GM18511 (cell line): ENCODE measurements at regions not wholly inside any gene's neighbourhood (a gene's known extent, or its start where the extent isn't known, plus 50 kb on each side); places are given as distances from the start of the nearest gene placed in this dataset.

Source experiments
- ATAC-seq: cut with Tn5 transposase; IDR thresholded peaks from one replicate; pipeline ENCODE4 v1.9.1; 2021; ENCODE audit warnings: mild to moderate bottlenecking, moderate library complexity; ENCODE audit not compliant: unreplicated experiment

DNA sequence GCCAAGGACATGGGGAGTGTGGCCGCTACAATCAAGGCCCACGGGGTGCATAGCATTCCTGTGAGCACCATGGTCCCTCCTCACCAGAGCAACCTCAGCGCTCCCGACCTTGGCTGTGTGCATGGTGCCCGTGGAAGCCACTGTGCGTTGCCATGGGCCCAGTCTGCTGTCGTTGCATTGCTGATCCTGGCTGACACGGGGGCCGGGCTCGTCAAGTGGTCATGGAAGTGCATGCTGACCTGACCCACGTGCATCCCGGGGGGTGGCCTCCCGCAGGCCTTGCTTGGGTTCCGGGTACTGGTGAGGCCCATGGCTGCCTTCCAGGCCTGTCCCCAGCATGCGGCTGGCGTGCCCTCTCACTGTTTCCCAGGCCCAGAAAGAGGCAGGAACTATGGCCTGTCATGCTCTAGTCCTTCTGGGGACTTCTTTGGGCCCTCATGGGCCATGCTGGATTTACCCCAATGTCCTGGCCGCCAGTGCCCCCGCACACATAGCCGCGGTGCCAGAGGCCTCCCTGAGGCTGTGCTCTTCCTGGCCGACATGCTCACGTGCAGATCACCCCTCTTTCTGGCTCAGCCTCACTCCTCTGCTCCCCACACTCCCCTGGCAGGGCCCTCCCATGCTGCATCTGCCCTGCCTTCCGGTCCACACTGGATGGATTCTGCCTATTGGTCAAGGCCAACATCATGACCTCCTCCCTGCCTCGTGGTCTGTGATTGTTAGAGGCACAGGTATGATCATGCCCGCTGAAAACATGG lies 1258.0 kb downstream of the BRD1 start:
- ATAC-seq: no peak

DNA sequence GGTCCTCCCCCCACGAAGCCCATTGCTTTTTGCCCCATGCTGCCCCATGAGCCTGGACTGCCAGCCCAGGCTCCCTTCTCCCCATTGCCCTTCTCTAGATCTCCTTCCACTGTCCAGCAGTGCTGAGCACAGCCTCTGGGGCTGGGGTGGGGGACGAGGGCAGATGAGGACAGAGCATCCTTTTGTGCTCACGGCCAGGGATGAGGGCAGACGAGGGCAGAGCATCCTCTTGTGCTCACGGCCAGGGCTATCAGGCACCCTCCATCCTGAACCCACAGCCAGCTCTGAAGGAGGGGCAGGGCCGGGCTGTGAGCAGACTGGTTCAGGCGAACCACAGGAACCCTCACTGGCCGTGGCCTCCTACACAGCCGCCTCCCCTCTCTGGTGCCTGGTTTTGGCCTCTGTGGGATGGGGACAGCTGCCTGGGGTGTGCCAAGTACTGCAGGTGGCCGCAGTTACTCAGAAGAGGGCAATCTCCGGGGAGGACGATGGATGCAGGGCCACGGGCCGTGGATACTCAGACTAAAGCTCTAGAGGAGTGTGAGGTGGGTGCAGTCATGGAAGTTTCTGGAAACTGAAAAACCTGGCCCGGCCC lies 1258.8 kb downstream of the BRD1 start:
- no peak for ATAC-seq

DNA sequence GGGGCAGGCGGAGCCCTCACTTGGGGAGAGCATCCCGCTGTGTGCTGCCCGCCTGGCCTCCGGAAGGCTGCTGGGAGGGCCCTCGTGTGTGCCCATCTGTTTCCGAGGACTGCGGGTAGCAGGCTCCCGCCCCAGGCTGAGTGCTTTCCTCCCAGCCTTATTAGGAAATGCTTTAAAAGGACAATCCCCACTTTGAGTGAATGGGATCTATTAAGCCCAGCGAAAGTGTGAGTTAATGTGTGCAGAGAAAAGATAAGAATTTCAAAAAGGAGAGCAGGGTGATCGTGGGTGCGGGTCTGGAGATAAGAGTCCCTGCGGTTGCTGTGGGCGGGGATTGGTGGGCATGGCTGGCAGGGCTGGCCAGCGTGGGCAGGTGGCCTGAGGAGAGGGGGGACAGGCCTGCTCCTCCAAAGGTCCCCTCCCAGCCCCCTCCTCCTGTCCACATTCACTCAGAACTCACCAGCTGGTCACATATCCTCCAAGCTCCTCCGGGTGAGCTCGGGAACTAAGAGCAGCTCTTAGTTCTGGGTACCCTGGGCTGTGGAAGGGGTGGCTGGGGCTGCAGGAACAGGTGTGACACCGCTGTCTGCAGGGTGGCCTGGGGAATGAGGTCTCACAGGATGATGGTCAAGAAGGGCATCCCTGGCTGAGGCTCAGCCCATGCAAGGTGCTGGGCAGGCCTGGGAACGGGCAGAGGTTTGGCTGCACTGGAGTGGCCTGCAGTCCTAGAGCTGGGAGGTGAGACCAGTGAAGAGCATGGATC lies 1260.3 kb downstream of the BRD1 start:
- ATAC-seq: no peak

DNA sequence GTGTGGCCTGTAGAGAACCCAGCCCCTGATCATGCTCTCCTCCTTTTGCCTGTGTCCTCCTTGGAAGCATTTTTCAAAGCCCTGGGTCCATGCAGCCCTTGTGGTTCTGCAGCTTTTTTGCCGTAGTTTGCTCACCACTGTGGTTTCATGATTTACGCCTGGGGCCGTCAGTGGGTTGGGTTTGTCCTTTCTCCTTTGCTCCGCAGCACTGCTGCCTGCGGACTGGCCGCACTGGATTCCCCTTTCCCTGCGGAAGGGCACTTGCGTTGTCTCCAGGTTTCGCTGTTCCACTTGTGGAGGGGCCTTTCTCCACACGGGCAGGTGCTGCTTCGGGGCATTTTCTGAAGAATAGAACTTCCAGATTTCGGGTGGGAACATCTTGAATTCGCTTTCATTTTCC lies 1260.9 kb downstream of the BRD1 start:
- no peak for ATAC-seq

DNA sequence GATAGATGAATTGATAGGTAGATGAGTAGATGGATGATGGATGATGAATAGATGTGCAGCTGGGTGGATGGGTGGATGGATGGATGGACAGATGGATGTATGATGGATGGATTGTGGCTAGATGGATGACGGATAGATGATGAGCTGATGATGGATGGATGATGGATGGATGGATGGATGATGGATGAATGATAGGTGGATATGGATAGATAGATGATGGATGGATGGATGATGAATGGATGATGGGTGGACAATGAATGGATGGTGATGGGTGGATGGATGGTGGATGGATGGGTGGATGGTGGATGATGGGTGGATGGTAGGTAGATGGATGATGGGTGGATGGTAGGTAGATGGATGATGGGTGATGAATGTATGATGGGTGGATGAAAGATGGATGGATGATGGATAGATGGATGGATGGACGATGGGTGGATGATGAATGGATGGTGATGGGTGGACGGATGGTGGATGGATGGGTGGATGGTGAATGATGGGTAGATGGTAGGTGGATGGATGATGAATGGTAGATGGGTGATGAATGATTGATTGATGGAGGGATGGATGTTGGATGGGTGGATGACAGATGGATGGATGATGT lies 1261.7 kb downstream of the BRD1 start:
- no peak for ATAC-seq

DNA sequence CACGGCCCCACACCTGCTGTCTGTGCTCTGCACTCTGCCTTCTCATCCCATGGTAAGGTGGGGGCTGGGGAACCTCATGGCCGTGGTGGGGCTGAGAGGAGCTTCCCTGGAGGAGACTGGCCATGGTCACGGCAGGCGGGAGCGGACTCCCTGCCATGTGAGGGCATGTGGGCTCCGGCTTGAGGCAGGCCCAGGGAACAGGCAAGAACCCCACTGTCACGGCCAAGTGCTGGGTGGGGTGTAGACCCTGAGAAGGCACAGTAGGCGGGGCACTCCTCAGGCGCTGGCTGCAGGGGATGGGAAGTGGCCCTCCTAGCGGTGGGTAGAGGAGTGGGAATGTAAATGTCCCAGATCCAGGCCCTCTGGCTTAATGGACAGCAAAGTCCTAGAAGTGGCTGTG lies 1262.7 kb downstream of the BRD1 start:
- ATAC-seq: no peak

DNA sequence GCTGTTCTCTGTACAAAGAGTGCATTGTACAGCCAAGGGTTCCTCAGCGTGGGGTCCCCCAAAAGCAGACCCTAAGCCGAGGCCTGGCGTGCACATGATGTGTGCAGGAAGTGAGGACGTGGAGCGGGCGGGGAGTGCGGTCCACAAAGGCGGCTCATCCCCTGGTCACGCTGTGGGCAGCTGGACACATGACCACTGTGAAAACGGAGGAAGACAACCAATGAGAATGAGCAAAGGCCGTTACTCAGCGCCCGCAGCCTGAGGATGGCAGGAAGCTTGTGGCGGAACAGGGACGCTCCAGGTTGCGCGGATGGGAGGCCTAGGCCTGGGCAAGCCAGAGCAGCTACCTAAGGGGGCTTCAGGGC lies 1263.7 kb downstream of the BRD1 start:
- no peak for ATAC-seq

DNA sequence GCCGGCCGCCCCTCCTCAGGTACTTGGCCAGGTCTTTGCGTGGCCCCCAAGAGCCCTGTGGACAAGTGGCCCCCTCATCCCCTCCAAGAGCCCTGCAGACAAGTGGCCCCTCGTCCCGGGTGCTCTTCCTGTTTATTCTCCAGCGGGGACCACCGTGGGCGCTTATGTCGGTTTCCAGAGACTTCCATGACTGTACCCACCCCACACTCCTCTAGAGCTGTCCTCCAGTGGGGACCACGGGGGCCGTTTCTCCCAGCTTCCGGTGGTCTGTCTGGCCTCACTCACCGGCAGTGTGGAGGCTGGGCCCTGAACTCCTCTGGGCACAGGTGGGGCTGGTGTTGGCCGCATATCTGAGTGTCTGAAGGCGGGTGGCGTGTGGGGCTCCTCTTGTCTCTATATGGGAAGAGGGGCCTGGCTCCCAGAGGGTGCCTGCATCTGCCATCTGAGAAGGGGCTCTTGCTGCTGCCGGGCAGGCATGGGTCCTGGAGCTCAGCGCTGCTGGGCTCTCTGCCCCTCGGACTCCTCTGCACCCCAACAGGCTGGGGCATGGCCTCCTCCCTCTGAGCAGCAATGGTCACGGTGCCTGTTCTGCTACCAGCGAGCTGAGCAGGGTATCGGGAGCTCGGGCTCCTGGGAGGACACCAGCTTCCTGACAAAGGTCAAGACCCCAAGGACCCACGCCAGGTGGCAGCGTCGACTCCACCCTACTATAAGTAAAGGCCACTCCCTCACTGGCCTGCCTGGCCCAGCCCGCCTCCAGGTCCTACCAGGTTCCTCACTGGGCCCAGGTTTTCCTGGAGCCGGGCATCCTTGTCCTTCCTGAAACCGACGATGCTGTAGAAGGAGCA lies 1264.3 kb downstream of the BRD1 start:
- ATAC-seq: no peak

DNA sequence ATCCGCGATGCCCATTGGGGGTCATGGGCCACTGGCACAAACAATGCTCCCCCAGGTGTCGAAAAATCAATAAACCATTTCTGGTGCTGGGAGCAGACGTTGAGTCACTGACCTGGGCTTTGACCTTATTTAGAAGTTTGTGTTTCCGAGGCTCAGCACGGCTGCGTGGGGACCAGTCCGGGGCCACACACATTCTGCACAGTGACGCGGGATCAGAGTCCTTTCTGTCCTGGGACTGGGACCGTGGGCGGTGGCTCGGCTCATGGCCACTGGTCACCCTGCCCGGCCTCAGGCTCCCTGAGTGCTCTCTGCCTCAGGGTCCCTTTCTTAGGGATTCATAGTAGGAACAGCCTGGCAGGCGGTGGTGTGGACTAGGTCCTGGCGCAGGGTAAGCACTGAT lies 1266.0 kb downstream of the BRD1 start:
- ATAC-seq: no peak

DNA sequence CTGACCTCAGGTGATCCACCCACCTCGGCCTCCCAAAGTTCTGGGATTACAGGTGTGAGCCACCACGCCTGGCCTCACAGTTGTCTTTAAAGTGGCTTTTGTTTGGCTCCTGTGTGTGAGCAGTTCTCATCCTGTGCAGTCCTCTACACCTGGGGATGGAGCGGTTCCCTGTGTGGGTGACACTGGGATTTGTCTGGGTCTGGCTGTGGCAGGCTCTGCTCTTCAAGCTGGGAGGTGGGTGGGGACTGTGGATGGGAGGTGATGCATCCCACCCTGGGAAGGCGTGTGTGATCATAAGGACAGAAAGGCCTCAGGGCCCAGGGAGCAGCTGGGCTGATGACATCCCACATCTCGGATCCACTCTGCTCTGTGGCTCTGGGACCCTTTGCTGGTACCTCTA lies 1266.8 kb downstream of the BRD1 start:
- no peak for ATAC-seq

DNA sequence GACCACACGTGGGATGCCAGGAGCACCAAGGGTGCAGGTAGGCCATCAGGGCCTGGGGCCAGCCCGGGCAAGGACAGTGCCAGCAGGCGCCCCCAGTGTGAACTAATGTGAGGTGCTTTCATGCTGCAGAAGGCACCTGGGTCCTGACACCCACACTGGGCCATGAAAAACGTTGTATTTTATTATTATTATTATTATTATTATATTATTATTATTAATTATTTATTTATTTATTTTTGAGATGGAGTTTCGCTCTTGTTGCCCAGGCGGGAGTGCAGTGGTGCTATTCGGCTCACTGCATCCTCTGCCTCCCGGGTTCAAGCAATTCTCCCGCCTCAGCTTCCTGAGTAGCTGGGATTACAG lies 1267.3 kb downstream of the BRD1 start:
- no peak for ATAC-seq

DNA sequence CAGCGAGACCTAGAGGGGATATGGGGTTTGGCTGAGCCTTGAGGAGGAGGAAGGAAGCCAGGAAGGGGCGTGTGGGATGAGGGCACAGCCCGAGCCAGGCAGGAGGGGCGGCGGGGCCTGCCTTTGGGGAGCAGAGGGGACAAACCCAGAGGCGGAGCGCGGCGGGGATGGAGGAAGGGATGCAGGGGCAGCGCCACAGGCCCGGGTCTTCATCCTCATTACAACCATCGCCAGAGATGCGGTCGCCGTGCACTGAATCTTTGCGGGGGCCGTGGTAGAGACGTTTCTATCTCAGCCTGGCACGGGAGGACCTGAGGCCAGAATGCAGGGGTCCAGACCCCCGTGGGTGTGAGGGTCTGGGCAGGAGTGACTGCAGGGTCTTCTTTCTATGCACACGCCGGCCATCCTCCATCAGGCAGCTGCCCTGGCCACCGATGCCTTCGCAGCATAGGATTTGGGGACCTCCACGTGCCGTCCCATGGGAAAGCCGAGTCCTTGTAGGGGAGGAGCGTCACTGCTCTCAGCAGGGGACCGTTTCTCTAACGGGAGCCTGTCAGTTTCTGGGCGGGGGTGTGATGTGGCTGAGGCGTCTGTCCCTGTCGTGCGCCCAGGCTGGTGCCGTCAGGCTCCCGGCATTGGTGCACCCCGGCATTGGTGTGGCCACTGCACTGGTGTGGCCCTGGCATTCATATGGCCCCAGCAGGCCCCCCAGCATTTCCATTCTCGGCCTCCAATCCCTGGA lies 1267.9 kb downstream of the BRD1 start:
- no peak for ATAC-seq

DNA sequence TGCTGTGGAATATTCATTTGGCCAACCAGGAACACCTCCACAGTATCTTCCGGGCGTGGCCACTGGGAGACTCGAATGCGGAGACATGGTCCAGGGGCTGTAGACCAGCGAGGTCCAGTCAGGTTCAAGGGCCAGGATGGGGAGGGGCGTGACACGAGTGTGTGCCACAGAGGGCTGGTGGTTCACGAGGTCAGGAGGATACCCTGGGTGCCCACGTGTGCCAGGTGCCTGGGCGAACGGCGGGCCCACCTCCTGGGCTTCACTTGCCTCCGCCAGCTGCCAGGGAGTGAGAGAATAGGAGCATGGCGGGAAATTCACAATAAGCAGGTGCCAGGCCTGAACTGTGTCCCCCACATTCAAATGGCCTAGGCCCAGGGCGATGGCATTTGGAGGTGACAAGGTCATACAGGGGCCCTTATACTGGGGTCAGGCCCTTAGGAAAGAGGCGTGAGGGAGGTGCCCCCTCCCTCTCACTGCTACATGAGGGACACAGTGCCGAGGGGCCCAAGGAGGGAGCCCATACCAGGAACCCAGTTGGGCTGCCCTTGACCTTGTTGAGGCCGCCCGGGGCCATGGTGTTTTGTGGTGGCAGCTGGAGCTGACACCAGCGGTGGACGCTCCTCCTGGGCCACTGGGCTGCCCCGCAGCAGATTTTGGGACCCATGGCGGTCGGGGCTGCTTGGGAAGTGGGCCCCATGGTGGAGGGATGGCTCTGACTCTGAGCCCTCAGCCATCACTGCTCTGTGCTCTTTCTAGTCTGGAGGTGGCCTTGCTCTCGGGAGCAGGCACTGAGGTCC lies 1268.9 kb downstream of the BRD1 start:
- no peak for ATAC-seq

DNA sequence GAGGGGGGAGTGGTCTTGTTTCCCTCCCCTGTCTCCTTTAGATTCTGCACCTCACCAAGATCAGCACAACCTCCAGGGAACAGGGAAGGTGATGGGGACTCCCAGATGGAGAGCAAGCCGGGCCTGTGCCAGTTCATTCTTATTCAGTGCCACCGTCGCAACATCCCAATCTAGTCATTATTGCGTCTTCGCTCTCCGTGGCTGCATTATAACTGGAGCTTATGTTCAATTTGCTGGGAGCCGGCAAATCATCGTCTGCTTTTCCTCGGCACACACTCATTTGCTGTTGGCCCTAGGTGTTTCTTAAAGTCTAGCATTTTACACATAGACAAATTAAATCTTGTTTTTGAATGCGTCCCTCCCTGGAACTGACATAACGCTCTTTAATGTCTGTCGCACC lies 1269.7 kb downstream of the BRD1 start:
- no peak for ATAC-seq

DNA sequence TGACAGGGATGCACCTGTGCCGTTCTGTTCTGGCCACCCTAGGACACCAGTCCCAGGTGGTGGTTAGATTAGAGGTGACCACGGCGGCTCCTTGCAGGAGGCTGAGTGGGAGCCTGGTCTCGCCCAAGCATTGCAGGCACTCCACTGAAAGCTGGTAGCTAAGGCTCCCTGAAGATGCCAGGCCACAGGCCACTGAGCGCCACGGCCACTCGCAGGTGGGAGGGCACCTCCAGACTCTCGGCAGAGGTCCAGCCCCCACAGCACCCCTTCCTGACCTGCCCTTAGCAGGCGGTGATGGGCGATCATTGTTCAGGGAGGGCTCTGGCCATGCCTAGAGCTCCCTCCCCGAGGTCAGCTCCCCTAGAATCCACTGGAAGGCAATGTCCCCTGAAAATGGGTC lies 1270.2 kb downstream of the BRD1 start:
- ATAC-seq: no peak

DNA sequence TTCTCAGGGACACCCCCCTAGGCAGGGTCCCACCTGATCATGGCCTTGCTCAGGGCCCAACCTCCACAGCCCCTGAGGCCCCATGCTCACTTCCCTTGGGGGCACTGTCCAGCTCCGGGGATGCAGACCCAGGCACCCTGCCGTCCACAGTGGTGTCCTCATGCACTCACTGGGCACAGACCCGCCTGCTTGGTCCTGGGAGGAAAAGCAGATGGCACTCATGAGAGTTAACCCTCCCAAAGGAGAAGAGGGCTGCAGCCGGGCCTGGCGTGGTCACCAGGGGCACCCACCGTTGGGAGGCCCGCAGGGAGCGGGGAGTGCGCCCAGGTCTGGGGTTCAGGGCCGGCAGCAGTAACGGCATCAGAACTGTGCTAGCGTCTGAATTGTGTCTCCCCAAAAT lies 1270.9 kb downstream of the BRD1 start:
- no peak for ATAC-seq

DNA sequence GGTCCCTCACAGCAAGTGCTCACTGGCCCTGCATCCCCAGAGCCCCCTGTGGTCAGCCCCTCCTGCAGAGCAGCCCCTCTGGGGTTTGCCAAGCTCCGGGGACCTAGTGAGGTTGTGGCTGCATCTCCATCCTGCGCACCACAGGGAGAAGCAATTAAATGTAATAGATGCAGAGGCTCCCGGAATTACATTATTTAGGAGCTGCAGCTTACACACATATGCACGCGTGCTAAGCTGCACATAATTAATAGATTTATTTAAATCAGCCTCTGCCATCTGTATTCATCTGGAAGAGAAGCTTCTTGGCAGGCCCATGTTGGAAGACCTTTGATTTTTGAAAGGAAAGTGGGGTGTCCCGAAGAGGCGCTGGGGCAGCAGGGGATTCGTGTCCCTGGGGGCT lies 1271.5 kb downstream of the BRD1 start:
- ATAC-seq: no peak

DNA sequence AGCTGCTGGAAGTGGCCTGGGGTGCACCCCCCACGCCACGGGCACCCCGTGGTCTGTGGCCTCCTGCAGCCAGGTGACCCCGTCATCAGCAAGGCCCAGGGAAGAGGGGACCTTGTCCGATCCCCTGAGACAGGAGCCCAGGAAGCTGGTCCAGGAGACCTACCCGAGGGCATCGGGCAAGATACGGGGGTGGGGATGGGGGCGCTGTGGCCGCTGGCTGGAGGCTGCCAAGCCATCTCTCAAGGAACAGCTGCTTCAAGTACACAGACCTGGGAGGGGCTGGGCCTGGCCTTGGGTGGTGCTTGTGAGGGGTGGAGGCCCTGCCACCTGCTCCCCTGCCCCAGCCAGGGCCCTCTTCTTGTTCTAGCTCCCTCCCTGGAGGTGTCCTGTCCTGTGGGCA lies 1272.1 kb downstream of the BRD1 start:
- no peak for ATAC-seq

DNA sequence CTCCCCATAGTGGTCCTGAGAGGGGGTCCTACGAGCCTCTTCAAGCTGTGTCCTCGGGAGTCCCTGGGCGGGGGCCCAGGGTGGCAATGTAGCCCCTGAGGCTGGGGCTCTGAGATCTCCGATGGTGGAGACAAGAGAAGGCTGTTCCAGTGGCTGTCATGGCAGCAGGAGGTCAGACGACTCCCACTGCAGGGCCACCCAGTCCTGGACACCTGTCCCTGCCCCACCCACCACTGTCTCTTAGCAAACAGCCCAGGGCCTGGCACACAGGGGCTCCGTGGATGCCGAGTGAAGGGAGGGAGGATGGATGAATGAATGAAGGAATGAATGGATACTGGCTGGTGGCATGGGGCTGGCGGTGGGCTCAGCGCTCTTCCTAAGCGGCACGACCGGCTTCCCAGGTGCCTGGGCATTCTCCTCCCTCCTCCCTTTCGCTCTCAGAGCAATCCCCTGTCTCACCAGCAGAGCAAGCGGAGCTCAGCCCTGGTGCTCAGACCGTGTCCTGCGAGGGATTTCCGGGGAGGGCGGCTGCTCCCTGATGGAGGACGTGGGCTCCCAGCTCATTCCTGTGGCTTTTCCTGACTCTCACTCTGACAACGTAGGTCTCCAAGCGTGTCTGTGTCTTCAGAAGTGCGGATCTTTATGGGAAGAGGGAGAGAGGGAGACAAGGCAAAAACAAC lies 1272.6 kb downstream of the BRD1 start:
- ATAC-seq: no peak
